ENCODE measurements at regions not wholly inside any gene's neighbourhood (a gene's known extent, or its start where the extent isn't known, plus 50 kb on each side); places are given as distances from the start of the nearest gene placed in this dataset.
"Not testable (repeated sequence)": the region's sequence is repeated elsewhere in the genome, so short reads cannot be mapped to it uniquely, and the experiment has no call there.

DNA sequence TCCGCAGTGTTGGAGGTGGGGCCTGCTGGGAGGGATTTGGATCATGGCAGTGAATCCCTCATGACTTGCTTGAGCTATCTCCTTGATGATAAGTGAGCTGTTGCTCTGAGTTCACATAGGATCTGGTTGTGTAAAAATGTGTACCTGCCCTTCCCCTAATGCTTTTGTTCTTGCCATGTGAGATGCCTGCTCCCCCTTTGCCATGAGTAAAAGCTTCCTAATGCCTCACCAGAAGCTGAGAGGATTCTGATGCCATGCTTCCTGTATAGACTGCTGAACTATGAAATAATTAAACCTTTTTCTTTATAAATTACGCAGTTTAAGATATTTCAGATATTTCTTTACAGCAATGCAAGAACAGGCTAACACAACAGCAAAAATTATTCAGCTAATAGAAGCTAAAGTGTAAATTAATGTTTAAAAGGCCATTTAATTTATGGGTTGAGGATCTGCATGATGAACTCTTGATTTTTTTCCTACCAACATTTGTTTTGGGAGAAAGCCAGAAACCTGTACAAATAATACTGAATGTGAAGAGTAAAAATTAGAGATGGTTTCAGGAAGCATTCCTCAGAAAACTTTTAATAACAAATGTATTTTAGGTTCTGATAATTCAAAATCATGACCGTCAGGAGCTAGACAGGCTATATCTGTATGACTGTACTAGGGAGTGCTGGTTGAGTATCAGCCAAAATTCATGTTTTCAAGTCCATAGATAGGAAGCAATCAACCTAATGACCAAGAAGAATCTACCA is 177.5 kb upstream of the GRIA4 start:
- no peak for DNase-seq (ENCODE audit: low read depth in 3 of 3)

DNA sequence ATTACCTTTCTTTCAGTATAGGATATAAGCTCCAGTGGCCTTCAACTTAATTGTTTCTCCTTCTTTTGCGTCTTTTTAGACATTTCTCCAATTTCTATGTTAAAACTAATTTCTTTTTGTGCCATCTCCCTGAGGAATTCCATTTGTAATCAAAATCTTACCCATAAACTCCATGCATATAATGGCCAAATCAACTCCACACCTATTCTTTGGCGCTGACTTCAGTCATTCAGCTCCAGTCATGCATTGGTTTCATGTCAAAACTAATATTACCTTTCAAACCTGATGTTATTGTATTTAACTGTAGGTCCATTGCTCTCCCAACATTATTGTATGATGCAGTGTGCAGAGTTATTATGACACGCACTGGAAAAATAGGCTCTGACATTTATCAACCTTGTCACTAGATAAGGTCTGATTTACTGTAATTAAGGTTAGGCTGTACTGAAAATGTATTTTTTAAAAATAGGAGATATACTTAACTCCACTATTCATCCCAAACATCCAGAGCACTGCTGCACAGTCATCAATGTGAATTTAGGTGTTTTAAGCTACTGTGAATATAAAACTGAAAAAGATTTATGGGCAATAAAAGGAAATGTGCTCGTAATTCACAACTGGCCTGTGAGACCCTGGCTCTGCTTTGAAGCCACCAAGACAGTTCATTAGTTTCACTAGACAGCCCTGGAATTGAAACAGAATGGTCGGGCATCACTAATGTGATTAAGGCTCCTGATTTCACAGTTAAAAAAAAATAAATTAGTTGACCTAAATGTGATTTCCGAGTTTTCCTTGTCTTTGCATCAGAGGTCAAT is 180.6 kb upstream of the GRIA4 start:
- DNase-seq (ENCODE audit: low read depth in 3 of 3) = no peak

DNA sequence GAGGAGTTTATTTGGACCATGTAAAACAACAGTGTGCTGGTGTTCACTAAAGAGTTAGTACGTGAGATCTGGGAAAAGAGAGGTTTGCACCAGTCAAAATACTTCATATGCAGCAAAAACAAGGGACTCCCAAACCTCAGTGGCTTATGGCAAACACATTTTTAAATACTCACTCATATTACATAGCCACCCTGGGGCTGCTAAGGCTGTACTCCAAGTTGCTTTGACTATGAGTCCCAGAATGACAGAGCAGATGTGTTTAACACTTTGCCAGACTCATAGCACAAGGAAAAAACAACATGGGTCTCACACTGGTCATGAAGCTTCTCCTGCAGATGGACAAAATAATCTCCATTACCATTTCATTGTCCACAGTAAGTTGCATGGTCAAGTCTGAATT is 202.8 kb upstream of the GRIA4 start:
- DNase-seq (ENCODE audit: low read depth in 3 of 3) = no peak

DNA sequence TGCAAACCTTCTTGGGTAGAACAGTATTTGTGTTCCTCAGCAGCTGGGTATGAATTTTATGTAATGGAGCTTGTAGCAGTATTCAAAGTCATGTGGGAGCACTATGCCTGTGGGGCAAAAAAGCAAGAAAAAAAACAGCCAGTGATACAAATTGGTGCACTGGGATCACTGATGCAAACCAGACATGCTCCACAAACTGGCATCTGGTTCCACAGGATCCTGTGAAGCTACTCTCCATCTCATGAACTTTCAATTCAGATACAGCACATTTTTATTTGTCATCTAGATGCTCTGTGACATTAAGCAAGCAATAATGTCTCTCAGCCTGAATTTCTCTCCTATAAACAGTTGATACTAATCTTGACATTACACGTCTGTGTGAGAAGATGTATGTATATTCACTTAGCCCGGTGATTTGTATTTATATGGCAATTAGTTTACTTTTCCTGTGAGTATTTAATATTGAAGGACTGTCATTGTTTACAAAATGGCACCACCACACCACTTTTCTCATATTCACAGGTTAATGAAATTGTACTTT is 208.5 kb upstream of the GRIA4 start:
- DNase-seq (ENCODE audit: low read depth in 3 of 3) = no peak

DNA sequence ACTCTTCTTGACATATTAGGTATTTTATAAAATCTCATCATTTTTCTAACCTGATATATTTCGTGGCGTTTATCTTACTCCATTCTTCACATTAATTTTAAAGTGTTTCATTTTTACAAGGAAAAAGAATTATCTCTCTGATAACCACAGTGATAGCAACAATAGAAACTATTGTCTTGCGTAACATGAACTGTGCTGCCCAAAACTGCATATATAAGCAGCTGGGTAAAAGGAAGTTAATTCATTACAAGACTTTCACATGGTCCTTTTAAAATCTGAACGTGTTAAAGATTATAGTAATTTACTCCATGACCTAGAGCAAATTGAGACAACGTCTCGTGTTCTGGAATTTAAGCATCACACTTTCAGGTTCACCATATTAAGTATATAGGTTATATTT is 210.4 kb upstream of the GRIA4 start:
- DNase-seq (ENCODE audit: low read depth in 3 of 3) = no peak

DNA sequence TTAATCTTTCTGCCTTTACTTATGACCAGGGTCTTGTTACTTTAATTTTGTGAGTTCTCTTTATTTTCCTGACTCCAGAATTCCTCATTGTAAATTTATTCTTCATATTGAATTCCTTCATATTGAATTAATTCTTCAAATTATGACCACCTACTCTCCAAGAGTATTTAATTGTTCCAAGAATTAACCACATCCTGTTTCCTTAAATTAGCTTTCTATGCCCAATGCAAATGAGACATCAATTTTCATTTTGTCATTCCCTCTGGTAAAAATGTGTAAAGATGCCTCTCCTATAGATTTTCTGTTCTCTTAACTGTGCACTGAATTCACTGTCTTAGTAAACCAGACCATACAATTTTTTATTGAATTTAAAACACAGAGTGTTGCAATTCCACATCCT is 211.2 kb upstream of the GRIA4 start:
- DNase-seq (ENCODE audit: low read depth in 3 of 3) = no peak

DNA sequence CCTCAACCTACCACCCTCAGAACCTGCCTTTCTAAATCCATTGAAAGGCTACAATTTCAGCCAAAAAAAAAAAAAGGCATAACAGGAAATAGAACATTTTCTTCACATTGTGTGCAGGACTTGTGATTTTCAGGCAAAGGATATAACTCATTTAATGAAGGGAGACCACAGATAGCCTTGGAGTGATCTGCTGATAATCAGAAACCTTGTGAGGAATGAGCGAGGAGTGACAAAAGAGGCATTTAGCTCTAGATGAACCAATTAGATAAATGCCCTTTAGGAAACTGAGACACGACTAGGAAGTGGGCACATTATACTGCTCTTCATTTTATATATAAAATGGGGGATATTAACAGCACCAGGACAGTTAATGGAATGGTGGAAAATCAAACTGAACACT is 216.5 kb upstream of the GRIA4 start:
- no peak for DNase-seq (ENCODE audit: low read depth in 3 of 3)

DNA sequence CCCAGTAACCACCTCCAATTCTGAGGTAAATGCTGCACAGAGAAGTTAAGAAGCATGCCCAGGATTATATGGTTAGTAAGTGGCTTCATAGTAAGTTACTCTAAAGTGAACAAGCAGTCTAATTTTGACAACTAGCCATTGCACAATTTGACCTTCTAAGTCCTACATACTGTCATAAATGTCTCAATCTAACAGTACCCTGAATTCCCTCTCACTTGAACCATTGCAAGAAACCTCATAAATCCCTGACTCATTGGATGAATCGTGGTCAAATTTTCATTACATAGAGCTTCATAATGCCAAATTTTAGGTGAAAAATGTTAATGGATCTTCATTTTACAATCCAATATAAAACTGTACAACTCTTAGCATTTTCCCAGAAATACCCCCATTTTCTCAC is 217.3 kb upstream of the GRIA4 start:
- no peak for DNase-seq (ENCODE audit: low read depth in 3 of 3)

DNA sequence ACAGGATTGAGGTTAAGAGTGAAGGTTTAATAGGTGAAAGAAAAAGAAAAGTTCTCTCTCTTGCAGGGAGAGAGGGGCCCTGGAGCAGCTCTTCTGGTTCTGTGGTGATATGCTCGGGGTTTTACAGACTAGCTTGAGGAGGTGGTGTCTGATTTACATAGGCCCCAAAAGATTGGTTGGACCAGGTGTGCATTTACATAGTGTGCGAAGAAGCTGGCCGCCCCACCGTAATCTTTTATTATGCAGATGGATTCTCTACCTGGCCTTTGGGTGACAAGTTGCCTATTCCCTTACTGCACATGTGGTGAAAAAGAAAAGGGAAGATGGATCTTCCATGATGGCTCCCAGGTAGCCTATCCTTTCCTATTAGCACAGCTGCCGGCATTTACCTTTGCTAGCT is 219.9 kb upstream of the GRIA4 start:
- no peak for DNase-seq (ENCODE audit: low read depth in 3 of 3)

DNA sequence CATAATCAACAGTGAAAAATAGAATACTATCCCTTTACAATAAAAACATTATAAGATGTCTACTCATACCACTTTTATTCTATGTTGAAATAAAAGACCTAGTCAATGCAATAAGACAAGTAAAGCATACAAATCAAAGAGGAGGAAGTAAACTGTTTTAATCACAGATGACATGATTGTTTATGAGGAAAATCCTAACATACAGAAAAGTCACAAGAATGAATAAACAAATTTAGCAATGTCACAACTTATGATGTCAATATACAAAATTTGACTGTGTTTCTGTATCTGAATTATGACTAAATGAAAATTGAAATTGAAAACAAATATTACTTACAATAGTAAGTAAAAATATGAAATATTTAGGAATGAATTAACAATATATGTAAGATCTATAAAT is 221.9 kb upstream of the GRIA4 start:
- DNase-seq (ENCODE audit: low read depth in 3 of 3) = no peak

DNA sequence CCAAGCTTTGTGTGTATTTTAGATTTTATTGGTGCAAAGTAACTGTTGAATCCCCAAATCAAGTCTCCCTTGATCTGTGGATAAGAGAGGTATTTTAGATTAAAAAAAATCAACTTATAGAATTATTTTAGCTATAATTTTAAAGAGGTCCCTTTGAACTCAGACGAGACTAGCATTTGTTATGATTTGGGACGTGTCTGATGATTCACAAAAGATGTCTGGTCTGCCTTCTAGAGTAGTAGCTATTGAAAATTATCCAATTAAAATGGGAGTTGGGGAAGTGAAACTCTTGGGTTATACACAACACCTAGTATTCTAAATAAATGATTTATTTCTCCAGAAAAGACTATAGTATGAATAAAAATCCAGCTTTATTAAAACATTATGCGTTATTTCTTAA is 227.9 kb upstream of the GRIA4 start:
- DNase-seq (ENCODE audit: low read depth in 3 of 3) = no peak

DNA sequence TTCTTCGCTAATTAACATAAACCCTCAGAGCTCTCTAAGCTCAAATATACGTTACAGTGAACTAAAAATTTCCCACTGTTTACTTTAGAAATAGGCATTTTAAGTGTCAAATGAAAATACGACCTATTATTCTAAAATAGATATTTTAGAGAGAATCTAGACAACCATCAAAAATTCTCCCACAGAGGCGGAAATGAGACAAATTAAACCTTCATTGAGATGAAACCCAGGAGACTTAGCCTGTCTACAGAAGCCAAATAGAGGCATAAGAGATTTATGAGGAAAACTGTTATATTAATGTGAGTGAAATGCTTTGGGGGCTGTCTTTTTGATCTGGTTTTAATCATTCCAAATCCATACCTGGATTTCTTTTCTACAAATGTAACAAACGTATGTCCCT is 232.0 kb upstream of the GRIA4 start:
- no peak for DNase-seq (ENCODE audit: low read depth in 3 of 3)

DNA sequence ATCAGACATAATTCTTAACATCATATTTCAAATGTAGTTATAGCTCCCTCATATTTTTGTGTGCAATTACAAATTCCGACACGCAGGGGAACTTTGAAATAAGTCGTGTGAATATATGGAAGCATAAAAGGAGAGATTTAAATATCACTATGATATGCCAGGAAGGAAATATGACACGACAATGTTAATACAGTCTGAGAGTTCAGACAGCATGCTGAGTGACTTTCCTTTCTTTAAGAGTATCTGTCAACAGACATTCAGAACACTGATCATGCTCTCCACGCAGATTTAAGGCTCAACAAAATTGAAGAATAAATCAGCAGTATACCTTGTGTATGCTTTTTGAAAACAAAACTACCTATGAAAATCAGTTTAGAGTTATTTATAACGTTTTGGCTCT is 232.6 kb upstream of the CARD18 start:
- no peak for DNase-seq (ENCODE audit: low read depth in 3 of 3)

DNA sequence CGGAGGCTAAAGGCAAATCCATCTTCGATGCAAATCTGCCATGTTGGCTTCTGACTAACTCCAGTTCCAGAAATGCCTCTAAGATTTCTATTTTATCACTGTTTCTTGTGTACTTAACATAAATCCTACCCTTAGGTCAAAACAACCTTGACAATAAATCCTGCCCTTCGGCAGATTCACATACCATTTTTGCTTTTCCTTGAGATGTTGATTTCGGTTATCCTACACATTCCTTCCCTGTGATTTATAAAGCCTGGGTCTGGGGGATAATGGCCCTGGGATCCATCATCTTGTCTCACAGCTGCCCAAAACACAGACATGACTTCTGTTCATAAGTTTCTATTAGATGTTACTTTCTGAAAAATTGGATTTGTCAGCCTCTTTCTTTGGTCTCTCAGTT is 231.7 kb upstream of the CARD18 start:
- no peak for DNase-seq (ENCODE audit: low read depth in 3 of 3)

DNA sequence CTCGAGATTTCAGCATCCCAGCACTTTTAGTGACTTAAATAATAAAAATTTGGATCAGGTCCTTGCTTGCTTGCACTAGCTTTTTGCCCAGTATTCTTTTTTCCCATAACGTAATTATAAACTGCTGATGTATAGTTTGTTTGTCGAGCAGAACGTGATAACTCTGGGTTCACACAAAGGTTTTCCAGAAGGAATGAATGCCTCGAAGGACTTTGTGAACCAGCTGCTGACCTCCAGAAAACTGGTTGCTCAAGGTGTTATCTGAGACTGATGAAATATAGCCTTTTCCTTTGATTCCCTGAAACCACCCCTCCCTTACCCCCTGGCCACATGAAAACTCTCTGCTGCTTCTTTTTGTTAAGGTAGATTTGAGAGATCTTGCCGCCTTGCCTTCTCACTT is 229.1 kb upstream of the CARD18 start:
- no peak for DNase-seq (ENCODE audit: low read depth in 3 of 3)

DNA sequence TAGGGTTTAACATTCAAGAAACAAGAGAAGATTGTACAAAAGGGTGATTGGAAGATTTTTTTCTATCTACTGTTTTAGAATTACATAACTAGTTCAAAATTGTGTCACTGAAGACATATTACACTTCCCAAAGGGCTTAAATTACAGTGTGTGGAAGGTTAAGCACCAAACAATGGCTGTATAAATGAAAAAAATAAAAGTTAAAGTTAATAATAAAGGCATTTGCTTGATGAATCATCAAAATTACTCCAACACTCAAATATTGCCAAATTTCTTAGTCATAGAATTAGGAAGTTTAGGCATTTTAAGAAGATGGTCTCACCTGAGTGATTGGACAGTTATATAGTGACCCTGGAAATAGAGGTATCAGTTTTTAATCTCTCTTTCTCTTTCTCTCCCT is 227.6 kb upstream of the CARD18 start:
- DNase-seq (ENCODE audit: low read depth in 3 of 3) = no peak

DNA sequence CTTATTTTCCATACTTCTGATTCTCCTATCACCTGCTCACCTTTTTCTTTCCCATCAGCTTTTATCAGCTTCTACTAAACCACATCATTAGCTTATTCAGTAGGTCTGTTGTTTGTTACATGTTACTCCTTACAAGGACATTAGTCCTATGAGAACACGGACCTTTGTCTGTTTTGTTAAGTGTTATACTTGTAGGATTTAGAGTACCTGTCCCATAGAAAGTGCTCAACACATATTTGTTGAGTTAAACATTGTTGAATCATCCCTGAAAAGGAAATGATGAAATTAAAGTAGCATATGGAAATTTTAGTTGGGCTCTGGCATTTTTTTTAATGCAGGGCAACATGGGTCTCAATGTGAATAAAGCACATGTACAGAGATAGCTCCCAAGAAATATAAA is 222.1 kb upstream of the CARD18 start:
- DNase-seq (ENCODE audit: low read depth in 3 of 3) = no peak

DNA sequence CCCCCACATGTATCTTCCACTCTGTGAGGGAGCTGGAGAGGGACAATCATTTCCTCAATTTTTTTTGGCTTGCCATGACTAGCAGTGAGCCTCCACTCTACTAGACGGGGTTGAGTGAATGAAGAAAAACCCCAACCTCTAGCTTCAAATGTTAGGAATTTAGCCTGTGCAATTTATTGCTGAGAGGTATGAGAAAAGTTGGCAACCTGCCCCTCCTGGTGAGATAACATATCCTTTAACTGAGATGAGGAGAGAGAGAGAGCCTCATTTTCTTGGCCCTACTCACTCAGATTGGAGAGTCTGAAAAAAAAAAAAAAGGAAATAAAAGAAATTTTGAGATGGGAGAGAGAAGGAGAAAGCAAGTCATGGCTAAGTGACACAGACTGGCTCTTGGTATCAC is 218.2 kb upstream of the CARD18 start:
- no peak for DNase-seq (ENCODE audit: low read depth in 3 of 3)

DNA sequence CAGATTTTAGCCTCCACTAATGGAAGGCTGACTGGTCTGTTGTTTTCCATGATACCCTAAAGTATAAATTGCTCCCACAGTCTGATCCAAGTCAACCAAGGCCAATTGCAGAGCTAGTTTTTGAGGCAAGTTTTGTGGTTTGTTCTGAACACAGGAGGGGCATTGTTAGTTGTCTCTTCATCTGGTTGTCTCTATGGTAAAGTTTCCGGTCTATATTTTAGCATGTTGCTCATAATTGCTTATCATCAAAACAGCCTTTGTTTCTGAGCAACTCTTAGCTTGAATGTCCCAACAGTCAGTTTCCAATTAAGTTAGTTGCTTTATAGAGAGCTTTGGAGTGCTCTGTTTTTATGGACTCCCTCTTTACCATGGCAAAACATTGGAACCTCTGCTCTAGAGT is 217.6 kb upstream of the CARD18 start:
- no peak for DNase-seq (ENCODE audit: low read depth in 3 of 3)

DNA sequence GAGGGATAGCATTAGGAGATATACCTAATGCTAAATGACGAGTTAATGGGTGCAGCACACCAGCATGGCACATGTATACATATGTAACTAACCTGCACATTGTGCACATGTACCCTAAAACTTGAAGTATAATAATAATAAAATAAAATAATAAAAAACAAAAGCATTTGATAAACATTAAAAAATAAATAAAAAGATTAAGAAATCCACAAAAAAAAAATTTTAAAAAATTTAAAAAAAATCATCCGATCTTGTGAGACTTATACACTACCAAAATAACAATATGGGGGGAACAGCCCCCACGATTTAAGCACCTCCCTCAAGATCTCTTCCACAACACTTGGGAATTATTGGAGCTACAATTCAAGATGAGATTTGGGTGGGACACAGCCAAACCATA is 210.3 kb upstream of the CARD18 start:
- not testable (repeated sequence) for DNase-seq (ENCODE audit: low read depth in 3 of 3)

DNA sequence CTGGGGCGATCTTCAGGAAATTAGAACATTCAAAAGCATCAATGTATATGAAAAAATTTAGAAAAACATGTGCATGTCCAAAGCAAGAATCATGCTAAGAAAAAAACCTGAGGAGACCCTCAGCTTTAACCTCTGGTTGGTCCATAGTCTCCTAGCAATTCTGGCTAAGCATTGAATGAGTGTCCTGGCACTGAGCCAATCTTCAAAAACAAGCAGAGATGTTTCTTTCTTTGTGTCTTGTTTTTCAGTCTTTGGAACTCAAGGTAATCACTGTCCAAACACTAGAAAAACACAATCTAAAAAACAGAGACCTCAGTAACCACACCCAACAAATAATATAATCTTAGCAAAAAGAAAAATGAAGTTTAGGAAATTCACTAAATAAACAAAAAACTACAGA is 205.4 kb upstream of the CARD18 start:
- no peak for DNase-seq (ENCODE audit: low read depth in 3 of 3)

DNA sequence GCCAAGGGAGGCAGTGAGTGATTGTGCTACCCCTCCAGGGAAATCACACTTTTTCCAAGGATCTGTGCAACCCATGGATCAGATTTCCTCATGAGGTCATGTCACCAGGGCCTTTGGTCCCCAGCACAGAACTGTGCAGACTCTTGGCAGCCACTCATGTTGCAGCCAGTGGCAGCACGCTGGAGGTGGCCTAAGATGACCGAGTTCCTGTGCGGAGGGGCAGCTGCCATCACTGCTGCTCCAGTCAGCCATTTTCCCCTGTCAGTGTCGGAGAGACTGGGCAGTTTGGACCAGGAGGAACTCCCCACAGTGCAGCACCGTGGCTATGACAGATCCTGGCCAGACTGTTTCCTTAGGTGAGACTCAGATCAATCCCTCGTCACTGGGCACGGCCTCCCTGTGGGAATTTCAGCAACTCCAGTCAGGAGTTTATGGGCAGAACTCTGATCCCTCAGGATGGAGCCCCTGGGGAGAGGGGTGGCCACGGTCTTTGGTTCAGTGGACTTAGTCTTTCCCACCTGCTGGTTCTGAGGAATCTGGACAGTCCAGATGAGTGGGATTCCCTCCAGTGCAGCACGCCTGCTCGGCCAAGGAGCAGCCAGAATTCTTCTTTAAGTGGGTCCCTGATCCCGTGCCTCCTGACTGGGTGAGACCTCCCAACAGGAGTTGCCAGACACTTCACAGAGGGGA is 194.6 kb upstream of the CARD18 start:
- DNase-seq (ENCODE audit: low read depth in 3 of 3) = no peak

DNA sequence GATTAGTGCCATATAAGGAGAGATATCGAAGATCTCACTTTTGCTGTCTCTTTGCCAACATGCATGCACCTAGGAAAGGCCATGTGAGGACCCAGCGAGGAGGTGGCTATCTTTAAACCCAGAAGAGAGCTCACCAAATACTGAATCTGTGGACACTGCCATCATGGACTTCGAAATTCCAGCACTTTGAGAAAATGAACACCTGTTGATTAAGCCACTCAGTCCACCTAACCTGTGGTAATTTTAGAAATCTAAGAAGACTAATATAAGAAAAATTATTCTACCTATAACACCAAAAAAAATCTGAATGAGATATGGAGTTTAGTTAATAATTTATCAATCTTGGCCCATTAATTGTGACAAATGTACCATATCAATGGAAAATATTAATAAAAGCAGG is 193.6 kb upstream of the CARD18 start:
- DNase-seq (ENCODE audit: low read depth in 3 of 3) = no peak

Data from stimulated activated CD4-positive, alpha-beta T cell treated with anti-CD3 and anti-CD28 coated beads, TNF-alpha, amount 100 ng/mL, for 48 hours (primary cell).